GM18907 (cell line): ENCODE measurements at regions not wholly inside any gene's neighbourhood (a gene's known extent, or its start where the extent isn't known, plus 50 kb on each side); places are given as distances from the start of the nearest gene placed in this dataset.
A peak's percentile ranks its signal among the peaks of the same experiment; 100 is the strongest.
"Not testable (repeated sequence)": the region's sequence is repeated elsewhere in the genome, so short reads cannot be mapped to it uniquely, and the experiment has no call there.

Source experiments
- ATAC-seq: cut with Tn5 transposase; IDR thresholded peaks from one replicate; pipeline ENCODE4 v1.9.1; 2021; ENCODE audit warnings: mild to moderate bottlenecking, moderate library complexity; ENCODE audit not compliant: unreplicated experiment

DNA sequence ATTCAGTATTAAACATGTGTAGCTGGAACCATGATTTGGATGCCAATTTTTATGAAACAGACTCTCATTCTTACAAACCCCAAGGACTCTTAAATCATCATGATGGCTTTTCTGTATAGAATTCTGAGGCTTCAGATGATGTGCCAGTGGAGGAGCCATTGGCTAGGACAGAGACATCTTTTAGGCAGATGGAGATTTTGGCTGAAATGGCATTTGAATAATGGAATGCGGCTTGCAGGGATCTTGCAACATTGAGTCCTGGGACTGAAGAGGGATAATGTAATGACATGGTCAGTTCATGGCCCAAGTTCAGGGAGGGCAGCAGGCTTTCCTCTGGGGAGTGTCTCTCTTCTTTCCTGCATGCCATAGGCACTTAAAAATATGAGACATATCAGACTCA, 172.4 kb downstream of the ABCA8 start:
- no peak for ATAC-seq

- no peak for ATAC-seq
Observed at GRCh38 chr17:68780596-68780995, 174.6 kb downstream of the ABCA8 start.

GRCh38 chr17:68778726-68779125, 176.5 kb downstream of the ABCA8 start:
- ATAC-seq = no peak

- ATAC-seq = no peak
Observed at GRCh38 chr17:68777856-68778694, 176.9 kb upstream of the FAM20A start.

DNA sequence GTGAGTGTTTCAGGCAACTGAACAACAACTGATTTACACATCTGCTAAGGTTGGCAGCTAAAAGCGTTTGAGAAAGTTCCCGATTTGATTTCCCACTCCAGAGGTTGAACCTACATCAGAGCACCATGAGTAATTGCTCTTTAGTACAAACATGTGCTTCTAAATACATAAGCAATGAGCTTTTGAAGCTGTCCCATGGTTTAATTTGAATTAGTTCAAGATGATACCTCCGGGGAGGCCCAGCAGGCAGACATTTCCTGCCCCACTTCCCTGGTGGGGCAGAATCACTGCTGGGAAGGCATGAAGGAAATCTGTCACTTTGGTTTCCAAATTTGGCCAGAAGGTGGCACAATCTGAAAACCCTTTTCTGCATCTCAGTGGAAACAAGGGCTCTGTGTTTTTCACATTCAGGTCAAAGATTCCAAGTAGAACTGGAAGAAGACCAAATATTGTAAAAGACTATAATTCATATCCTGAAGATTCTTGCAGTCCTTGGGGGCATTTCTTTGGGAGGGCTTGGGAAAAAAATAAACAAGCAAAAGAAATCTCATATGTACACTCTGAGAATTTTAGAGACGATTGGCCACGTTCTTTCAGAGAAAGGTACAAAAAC, 176.2 kb upstream of the FAM20A start:
- no peak for ATAC-seq

DNA sequence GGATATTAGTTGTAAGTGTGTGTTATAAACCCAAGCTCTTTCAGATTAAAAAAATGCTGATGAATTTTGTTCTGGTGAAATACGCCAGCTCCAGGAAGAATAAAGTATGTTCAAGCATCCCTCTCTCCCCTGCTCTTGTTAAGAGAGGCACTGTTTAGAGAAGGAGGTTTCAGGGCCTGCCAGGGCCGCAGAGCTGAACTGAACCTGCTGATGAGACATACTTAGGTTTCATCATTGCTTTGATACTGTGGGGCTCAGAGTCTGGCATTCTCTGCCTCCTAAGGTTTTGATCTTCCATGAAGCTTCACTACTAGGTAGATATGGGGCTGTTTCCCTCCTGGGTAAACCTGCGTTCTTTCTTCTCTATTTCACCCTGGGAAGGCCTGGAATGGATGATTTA, 175.3 kb upstream of the FAM20A start:
- no peak for ATAC-seq

DNA sequence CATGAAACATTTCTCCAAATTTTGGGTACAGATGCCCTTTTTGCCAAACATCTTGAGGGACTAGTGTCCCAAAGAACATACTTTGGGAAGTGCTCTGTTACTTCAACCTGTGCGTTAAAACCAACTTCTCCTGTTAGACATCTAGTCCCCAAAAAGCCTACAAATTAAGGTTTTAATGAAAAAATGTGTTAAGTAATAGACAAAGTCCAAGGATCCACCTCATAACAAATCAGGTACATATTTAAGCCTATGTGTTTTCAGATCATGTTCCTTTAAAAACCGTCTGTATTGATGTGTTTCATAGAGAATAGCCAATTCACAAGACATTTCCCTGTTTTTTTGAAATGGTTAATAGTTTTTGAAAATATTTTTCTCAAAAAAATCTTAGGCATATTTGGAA, 174.8 kb upstream of the FAM20A start:
- ATAC-seq = no peak

GRCh38 chr17:68775318-68775717, 174.2 kb upstream of the FAM20A start:
- no peak for ATAC-seq

- peak; percentile 56 for ATAC-seq
Observed at GRCh38 chr17:68771867-68772515, 170.8 kb upstream of the FAM20A start.

GRCh38 chr17:68768804-68769203, 167.6 kb upstream of the FAM20A start:
- no peak for ATAC-seq

DNA sequence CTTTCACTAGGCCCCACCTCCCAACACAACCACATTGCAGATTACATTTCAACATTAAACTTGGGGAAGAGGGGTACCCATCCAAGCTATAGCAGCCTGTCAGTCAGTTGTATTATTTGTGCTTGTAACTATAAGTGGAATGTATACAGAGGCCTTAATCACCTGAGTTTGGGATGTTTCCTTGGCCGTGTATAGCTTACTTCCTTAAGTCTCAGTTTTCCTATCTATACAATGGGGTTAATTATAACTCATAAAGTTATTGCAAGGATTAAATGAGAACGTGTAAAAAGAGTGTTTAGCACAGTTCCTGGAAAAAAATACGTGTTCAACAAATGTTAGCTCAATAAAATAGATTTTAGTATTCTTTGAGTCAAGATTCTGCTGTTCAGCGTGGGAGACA, 165.5 kb upstream of the FAM20A start:
- ATAC-seq = no peak

DNA sequence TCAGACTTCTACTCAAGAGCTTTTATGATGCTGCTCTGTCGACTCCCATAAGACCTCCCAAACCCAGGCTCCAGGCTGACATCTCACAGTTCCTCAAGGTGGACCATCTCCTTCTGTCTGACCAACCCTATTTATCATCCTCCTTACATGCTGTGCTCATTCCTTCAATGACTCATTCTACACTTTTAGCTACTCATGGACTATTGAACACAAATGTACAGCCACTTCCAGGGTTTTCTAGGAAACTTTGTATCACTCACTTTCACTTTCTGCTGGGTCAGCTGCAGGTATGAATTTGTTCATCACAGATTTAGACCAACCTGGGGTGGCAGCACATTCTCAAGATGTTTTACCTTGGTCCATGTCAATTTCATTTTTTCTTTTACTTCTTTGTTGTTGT, 162.4 kb upstream of the FAM20A start:
- ATAC-seq = no peak

- ATAC-seq = no peak
Observed at GRCh38 chr17:68762911-68763310, 161.7 kb upstream of the FAM20A start.

GRCh38 chr17:68760141-68760475, 158.9 kb upstream of the FAM20A start:
- ATAC-seq = no peak

- ATAC-seq = peak; percentile 92
Observed at GRCh38 chr17:68759343-68760140, 158.4 kb upstream of the FAM20A start.

DNA sequence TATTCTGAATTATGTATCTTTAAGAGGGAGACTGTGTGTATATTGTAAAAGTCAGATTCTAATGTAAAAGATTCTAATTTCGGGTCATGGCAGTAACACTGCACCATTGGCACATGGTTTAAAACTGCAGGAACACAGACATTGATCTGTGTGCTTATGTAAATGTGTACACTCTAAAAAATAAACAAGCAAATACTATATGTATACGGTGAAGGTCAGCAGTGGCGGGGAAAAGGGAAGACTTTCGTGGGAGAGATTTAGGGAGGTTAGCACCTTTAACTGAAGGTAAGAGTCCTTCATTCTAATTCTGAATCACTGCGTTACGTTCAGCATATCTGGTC, 157.8 kb upstream of the FAM20A start:
- no peak for ATAC-seq

DNA sequence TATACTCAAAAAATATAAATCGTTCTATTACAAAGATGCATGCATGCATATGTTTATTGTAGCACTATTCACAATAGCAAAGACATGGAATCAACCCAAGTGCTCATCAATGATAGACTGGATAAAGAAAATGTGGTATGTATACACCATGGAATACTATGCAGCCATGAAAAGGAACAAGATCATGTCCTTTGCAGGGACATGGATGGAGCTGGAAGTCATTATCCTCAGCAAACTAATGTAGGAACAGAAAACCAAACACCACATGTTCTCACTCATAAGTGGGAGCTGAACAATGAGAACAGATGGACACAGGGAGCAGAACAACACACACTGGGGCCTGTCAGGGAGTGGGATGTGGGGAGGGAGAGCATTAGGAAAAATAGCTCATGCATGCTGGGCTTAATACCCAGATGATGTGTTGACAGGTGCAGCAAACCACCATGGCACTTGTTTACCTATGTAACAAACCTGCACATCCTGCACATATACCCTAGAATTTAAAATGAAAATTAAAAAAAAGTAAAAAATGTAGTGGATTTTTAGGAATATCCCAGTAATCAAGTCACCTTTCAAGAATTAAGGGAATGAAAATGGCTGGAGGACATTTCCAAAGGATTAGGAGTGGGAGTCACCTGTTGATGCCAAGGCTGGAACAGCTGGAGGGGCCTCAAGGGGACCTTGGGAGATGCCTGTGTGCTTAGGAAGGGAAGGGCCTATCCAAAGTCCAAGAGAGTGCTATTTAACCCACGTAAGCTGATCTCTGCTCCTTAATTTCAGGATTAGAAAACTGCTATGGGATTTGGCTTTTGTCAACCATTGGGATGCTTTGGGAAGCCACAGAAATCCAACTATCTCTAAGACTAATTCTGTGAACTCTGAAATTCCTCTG, 156.9 kb upstream of the FAM20A start:
- ATAC-seq = not testable (repeated sequence)

GRCh38 chr17:68753985-68754769, 153.0 kb upstream of the FAM20A start:
- no peak for ATAC-seq

- ATAC-seq = no peak
Observed at GRCh38 chr17:68750208-68750562, 149.0 kb upstream of the FAM20A start.
